Myocyte (in vitro differentiated cells): ENCODE measurements at regions not wholly inside any gene's neighbourhood (a gene's known extent, or its start where the extent isn't known, plus 50 kb on each side); places are given as distances from the start of the nearest gene placed in this dataset.
"Not testable (repeated sequence)": the region's sequence is repeated elsewhere in the genome, so short reads cannot be mapped to it uniquely, and the experiment has no call there.

Experiments
- DNase-seq: peaks from one replicate; pipeline ENCODE4 v3.0.0-alpha.2; 2012; ENCODE audit warnings: low read depth

DNA sequence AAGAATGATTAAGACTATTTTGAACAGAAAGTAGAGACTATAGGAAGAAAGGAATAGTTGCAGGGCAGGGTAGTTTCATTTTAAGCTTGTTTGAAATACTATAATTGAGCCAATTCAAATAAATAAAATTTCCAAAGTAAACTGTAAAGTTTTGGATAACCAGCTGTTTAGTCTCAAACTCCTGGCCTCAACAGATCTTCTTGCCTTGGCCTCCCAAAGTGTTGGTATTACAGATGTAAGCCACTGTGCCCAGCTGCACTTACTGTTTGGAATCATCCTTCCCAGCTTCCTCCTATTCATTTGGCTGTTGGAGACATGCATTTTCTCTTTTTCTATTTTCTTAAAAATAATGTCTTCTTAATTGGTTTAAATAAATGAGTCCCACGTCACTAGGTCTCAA, 231.0 kb downstream of the NNT start:
- DNase-seq, result no peak

DNA sequence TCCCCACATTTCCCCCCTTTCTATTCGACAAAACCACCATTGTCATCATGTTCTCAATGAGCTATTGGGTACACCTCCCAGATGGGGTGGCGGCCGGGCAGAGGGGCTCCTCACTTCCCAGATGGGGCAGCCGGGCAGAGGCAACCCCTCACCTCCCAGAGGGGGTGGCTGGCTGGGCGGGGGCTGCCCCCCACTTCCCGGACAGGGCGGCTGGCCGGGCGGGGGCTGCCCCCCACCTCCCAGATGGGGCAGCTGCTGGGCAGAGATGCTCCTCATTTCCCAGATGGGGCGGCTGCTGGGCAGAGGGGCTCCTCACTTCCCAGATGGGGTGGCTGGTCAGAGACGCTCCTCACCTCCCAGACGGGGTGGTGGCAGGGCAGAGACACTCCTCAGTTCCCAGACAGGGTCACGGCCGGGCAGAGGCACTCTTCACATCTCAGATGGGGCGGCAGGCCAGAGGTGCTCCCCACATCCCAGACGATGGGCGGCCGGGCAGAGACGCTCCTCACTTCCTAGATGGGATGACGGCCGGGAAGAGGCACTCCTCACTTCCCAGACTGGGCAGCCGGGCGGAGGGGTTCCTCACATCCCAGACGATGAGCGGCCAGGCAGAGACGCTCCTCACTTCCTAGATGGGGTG, 221.5 kb downstream of the NNT start:
- not testable (repeated sequence) for DNase-seq

DNA sequence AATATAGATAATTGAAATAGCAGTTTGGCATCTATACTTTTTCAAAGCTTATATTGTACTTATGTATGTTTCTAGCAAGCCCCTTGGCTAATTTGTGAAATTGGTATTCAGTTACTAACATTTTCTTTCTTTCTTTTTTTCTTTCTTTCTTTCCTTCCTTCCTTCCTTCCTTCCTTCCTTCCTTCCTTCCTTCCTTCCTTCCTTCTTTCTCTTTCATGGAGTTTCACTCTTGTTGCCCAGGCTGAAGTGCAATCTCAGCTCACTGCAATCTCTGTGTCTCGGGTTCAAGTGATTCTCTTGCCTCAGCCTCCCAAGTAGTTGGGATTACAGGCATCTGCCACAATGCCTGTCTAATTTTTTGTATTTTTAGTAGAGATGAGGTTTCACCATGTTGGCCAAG, 215.4 kb downstream of the NNT start:
- DNase-seq, result not testable (repeated sequence)

DNA sequence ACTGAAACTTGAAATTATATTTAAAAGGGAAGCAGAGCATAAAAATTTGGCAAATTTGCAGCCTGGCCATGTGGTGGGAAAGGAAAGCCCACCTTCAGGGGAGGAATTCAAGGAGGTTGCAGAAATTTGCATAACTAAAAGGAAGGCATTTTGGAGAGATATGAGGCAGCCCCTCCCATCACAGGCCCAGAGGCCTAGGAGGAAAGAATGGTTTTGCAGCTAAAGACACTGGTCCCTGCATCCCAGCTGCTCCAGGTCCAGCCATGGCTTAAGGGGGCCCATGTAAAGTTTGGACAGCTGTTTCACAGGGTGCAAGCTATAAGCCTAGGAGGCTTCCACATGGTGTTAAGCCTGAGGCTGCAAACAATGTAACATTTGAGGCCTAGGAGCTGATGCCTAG, 212.5 kb downstream of the NNT start:
- no peak for DNase-seq

DNA sequence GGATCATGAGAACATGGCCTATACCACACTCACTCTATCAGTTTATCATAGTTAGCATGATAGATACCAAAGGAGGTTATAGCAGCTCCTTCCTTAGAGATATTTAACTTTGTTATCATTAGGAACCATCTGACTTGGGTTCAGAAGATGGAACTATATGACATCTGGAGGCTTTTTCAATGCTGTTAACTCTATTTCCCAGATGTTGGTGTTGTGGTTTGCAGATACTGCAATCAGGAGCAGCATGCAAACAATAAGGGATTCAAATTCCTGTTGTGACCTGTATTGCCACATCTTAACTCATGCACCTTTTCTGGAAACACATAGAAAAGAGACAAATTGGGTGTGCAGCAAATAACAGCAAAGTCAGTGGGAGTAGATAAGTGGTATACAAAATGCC, 201.7 kb downstream of the NNT start:
- DNase-seq, result no peak

DNA sequence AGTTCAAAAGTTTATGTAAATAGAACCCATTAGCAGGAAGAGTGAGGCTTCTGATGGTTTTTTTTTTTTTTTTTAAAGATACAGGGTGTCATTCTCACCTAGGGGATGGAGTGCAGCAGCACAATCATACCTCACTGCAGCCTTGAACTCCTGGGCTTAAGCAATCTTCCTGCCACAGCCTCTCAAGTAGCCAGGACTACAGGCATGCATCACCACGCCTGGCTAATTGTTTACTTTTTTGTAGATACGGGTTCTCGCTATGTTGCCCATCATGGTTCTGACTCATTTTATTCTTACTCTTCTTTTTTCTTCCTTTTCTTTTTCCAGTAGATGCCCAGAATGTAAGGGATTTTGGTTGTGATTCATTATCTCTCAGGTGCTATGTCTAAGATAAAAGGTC, 201.1 kb downstream of the NNT start:
- DNase-seq, result no peak

DNA sequence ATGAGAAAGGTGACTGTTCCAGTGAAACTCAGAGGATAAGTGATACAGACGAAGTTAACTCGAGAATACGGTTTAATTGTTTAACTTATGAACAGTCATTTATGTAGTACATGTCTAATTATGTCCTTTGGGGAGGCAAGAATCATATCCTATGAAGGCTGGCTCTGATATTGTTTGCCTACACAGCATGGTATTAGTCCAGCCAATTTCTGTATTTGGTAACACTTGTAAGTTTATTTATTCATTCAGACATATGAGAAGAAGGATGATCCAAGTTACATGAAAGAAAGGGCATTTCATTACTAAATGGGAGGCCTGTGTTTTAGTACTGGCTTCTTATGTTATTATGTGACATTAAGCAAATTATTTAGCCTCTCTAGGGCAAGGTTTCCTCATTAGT, 199.7 kb downstream of the NNT start:
- no peak for DNase-seq

DNA sequence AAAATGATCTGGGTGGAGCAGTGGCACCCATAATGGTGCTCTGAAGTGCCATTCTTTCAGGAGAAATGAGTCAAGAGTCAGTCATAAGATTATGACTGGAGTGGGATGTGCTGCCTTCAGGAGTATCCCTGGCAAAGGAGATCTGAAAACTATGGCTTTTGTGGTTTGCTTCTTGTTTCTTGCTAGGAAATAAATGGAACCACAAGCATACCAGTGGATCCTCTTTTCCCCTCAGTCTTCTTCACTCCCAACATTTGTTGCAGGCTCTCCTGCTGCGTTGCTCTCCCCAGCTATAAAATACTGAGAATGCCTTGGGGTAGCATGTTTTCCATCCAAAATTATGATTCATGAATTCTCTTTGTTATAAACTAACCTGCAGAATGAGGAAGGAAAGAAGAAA, 199.1 kb downstream of the NNT start:
- DNase-seq, result peak; percentile 87

DNA sequence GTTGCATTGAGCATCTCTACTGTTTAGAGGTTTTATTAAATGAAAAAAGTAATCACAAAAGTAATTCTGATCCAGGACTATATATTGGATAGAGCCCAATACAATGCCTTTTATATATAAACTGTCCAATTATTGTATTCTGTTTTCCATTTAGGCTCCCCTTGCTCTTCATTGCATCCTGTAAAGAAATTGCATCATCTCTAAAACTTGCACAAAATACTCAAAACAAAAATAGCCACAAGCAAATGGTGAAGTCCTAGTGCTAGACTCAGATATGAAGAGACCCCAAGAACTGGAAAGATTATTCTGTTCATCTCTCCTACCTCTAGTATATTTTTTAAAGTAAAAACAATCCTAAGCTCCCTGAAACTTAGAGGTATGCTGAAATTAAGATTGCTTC, 195.8 kb downstream of the NNT start:
- no peak for DNase-seq

DNA sequence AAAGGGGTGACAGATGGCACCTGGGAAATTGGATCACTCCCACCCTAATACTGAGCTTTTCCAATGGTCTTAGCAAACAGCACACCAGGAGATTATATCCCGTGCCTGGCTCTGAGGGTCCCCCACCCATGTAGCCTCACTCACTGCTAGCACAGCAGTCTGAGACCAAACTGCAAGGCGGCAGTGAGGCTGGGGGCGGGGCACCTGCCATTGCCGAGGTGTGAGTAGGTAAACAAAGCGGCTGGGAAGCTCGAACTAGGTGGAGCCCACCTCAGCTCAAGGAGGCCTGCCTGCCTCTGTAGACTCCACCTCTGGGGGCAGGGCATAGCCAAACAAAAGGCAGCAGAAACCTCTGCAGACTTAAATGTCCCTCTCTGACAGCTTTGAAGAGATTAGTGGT, 188.9 kb downstream of the NNT start:
- DNase-seq, result not testable (repeated sequence)

DNA sequence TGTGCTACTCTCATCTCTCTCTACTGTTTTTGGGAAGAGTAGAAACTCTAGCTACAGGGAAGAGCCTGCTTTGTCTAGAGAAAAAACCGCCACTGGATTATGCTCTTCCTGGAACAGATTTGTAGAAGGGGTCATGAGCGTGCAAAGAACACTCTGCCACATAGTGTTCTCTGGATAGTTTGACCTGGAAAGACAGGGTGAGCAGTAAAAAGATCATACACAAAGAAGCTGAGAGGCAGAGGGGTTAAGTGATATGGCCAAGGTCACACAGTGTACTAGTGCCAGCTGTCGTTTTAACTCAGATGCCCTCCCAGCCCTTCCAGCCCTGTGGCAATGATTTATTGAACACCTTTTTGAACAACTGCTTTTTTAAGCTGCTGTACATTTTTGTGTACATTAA, 182.2 kb downstream of the NNT start:
- peak; percentile 32 for DNase-seq

DNA sequence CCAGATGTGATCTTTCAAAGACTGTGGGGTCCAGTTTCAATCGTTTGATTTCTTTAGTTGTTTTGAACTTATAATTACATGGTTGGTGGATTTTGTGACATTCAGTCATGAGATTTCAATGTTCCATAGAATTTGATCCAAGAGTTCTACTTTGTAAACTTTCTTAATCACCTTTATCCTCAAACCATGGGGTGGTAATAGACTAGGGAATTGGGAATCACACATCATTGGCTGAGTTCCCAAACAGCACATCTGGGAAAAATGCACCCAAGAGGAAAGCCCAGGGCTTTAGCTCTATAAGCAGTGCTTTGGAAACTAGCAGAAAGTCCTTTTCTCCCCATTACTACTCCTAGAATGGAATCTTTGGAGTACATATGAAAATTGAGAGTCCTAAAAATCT, 177.6 kb downstream of the NNT start:
- no peak for DNase-seq

DNA sequence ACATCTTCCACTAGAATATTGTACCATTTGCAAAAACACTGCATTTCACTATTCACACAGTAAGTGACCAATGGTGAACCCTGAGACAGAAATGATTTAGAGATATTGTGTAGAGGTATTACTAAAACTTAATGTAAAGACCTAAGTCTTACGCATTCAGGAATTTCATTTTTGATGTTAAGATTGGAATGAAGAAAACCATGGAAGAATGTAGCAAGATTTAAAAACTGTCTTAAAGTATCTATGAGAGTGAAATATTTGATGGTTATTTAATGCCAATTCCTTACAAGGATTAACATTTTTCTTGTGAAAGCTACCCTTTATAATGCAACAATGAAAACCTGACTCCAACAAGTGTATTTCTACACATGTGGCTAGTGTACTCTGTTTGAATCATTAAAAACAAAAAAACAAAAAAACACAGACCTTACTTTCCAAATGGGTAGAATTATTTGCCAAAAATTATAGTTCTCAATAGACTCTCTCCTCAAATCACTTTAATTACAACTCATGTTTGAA, 172.0 kb downstream of the NNT start:
- DNase-seq, result no peak

DNA sequence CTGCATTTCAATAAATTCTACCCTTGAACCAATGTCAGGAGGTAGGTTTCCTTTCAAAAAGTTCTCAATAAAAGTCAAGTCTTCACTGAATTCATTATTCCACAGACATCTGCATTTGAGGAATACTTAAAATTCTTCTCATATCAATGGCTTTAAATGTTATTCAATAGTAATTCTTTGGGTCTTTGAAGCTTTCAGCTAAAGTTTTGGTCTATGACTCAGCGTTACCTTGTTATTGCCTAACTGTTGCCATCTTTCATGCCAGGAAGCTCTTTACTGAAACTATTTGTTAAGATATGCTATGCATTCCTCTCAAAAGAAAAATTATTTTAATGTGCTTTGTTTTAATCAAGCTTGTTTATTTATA, 170.5 kb downstream of the NNT start:
- DNase-seq, result peak; percentile 26

DNA sequence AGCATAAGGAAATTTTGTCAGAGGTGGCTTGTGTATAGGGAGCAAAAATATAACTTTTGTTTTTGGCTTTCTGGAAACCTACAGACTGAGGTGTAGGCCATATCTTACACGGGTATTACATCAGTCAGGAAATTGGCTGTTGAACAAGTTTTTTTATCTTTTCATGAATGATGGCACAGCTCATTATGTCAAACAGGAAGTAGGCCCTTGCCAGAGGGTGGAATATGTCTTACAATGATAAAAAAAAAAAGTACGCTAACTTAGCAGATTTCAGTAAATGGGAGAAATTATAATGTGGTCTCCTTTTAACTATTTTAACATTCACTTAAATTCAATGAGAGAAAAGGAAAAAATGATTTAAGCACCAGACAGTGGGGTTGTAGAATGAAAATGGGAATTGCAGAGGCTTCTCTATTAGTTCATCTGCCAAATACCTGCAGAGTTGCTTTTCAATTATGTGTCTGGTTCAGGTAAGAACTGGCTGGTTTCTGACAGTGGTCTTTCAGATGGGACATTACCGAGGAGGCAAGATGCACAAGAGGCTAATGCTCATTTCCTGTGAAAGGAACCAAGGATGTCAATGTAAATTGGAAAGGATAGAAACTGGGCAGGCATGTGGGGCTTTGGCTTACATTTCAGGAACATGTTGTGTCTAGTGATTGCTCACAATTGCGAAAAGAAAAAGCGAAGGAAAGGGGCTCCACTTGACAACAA, 169.9 kb downstream of the NNT start:
- no peak for DNase-seq

DNA sequence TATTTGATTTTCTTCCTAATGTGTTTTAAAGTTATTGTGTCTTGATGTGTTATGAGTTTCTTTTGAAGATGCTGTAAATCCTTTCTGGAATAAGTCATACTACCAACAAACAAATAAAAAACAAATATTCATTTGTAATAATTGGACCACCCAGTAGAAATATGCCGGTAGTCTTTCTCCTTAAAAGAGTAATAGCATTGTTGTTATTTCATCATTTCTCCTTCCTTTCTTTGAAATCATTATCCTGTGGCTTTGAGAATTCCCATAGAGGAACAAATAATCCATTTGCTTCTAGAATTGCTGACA, 169.4 kb downstream of the NNT start:
- no peak for DNase-seq

DNA sequence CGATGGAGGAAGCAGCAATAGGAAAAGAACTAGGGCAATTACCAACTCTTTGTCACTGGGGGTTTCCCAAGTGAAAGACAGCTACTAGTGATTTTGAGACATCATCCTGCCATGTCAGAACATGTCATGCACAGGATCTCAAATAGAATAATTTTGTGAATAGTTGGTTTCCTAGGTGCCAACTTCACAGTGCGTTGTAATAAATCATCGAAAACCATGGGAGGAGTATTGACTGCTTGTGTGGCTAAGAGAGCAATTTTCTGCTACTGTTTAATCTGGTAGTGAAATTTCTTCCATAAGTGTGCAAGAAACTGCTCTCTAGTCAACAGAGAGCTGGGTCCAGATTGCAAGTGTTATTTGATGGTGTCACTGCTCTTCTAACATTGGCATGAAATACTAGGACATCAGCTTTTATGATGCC, 168.6 kb downstream of the NNT start:
- no peak for DNase-seq

DNA sequence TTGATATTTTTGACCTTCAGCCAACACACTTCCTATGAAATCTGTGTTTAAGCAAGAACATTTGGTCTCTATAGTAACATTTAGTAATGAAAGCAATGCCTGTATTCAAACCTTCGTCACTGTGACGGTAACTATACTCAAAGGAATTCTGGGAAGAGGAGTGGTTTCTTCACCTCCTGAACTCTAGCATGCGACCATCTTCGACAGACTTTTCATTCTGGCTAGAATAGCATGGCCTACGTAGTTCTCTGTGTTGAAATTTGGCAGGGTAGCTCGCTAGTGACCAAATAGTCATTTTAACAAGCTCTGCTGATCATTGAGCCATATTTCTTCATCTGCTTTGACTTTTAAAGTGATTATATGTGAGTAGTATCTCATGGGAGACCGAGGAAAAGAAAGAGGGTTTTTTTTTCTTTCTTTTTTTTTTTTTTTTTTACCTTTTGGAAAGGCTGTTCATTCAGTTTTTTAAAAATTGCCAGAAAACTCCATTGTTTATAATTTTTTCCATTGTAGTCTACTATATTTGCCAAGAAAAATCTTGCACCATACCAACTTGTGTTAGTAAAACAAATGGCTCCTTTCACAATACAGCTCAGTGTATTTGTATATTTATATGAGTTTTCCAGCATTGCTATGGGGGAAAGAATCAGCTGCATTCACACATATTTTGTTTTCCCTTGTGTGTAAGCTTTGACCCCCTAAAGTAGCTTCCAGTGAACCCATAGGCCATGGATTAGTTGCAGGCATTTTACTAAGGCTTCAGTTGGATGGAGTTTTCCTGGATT, 166.8 kb downstream of the NNT start:
- DNase-seq, result no peak
